B cell (primary cell): ENCODE measurements at regions not wholly inside any gene's neighbourhood (a gene's known extent, or its start where the extent isn't known, plus 50 kb on each side); places are given as distances from the start of the nearest gene placed in this dataset.

Source experiments
- ATAC-seq: fragments of 200-7000 bp; cut with Tn5 transposase; one replicate; pipeline ENCODE4 v1.10.0; 2021; ENCODE audit warnings: low read depth, mild to moderate bottlenecking, moderate number of reproducible peaks, moderate library complexity
- CTCF ChIA-PET: fragments of 350-600 bp; sonication (Branson Sonifier 250); formaldehyde crosslinking; loops from one replicate; lab custom pipeline; 2021; ENCODE audit warnings: antibody characterized with exemption, inconsistent platforms; lab: Charles Lee
- POLR2A ChIA-PET: fragments of 350-600 bp; sonication (Branson Sonifier 250); formaldehyde crosslinking; loops from one replicate; lab custom pipeline; 2021; ENCODE audit warnings: antibody characterized with exemption; lab: Charles Lee
- DNase-seq: peaks from one replicate; pipeline ENCODE4 v3.0.0; 2013
- H2AFZ ChIP-seq: 2 replicates; pipeline ENCODE4 v1.6.1; 2012; ENCODE audit warnings: mild to moderate bottlenecking, low read depth, low read length; ENCODE audit not compliant: insufficient read depth, poor library complexity, severe bottlenecking
- H3K27ac ChIP-seq, 2 donors: 1 replicate in 1 of 2; 2 replicates in 1 of 2; pipeline ENCODE4 v1.5.1; 2012 to 2013; ENCODE audit warnings: low read length in 2 of 2, mild to moderate bottlenecking in 2 of 2, moderate library complexity in 1 of 2
- H3K27me3 ChIP-seq, 4 experiments: fragments of 200-600 bp in 1 of 4; sonication (generic) in 1 of 4; replicated peaks in 1 of 4; 1 replicate in 2 of 4; 2 replicates in 2 of 4; pipeline versions ENCODE4 v1.6.1 to v1.7.0; 2013 to 2016; ENCODE audit warnings: low read length in 3 of 4, mild to moderate bottlenecking in 2 of 4, mixed read lengths in 1 of 4, moderate library complexity in 1 of 4; ENCODE audit not compliant: insufficient read depth in 4 of 4, control insufficient read depth in 3 of 4; ENCODE audit errors: control extremely low read depth in 1 of 4
- H3K36me3 ChIP-seq, 2 experiments: replicated peaks in 1 of 2; 1 replicate in 1 of 2; 2 replicates in 1 of 2; pipeline versions ENCODE4 v1.6.1 to v1.7.1; 2013; ENCODE audit warnings: low read length in 1 of 2; ENCODE audit not compliant: insufficient read depth in 2 of 2, control insufficient read depth in 1 of 2; ENCODE audit errors: control extremely low read depth in 1 of 2, extremely low read depth in 1 of 2
- H3K4me1 ChIP-seq, 2 donors: fragments of 200-600 bp in 1 of 2; sonication (generic) in 1 of 2; 1 replicate in 1 of 2; 2 replicates in 1 of 2; pipeline versions ENCODE4 v1.5.1 to v1.6.1; 2013 to 2017; ENCODE audit warnings: low read length in 2 of 2; ENCODE audit not compliant: control insufficient read depth in 2 of 2, insufficient read depth in 2 of 2
- H3K4me2 ChIP-seq: replicated peaks from 2 replicates; pipeline ENCODE3; 2012; ENCODE audit warnings: mild to moderate bottlenecking, low read depth, low read length; ENCODE audit not compliant: poor library complexity, severe bottlenecking
- H3K4me3 ChIP-seq, 5 experiments: fragments of 200-600 bp in 1 of 5; sonication (generic) in 1 of 5; 1 replicate in 3 of 5; 2 replicates in 2 of 5; pipeline versions ENCODE4 v1.5.1 to v1.7.0; 2011 to 2016; ENCODE audit warnings: low read length in 4 of 5, mild to moderate bottlenecking in 4 of 5, low read depth in 2 of 5, control low read depth in 1 of 5, moderate library complexity in 1 of 5; ENCODE audit not compliant: insufficient read depth in 1 of 5; ENCODE audit errors: control extremely low read depth in 1 of 5, extremely low read depth in 1 of 5
- H3K79me2 ChIP-seq: fragments of 200-600 bp; sonication (generic); one replicate; pipeline ENCODE4 v1.6.0; 2016; ENCODE audit warnings: low read length; ENCODE audit not compliant: control insufficient read depth, insufficient read depth
- H3K9ac ChIP-seq: fragments of 200-600 bp; sonication (generic); 2 replicates; pipeline ENCODE4 v1.6.1; 2017; ENCODE audit warnings: mild to moderate bottlenecking, low read length, moderate library complexity
- H3K9me3 ChIP-seq, 3 donors: one replicate each; pipeline versions ENCODE4 v1.6.1 to v1.7.1; 2013; ENCODE audit warnings: low read length in 2 of 3; ENCODE audit not compliant: control insufficient read depth in 2 of 3, insufficient read depth in 1 of 3; ENCODE audit errors: control extremely low read depth in 1 of 3
- H4K20me1 ChIP-seq: 2 replicates; pipeline ENCODE4 v1.6.0; 2012; ENCODE audit warnings: mild to moderate bottlenecking, low read length; ENCODE audit not compliant: insufficient read depth, control insufficient read depth, poor library complexity, severe bottlenecking
- H3K27ac Mint-ChIP-seq: one replicate; pipeline ENCODE4 v1.8.0; 2021; ENCODE audit warnings: mixed read lengths
- H3K27me3 Mint-ChIP-seq: one replicate; pipeline ENCODE4 v1.8.0; 2021; ENCODE audit warnings: mixed read lengths
- H3K4me1 Mint-ChIP-seq: one replicate; pipeline ENCODE4 v1.8.0; 2021; ENCODE audit warnings: mixed read lengths
- H3K4me3 Mint-ChIP-seq: one replicate; pipeline ENCODE4 v1.8.0; 2021; ENCODE audit warnings: mixed read lengths
- H3K9me3 Mint-ChIP-seq: one replicate; pipeline ENCODE4 v1.8.0; 2022; ENCODE audit warnings: mixed read lengths; ENCODE audit not compliant: insufficient read depth
- CTCF ChIP-seq: fragments of 200-600 bp; IDR thresholded peaks from one replicate; pipeline ENCODE4 v1.8.0; 2022; ENCODE audit warnings: antibody characterized with exemption, mild to moderate bottlenecking
- EZH2 ChIP-seq: IDR thresholded peaks from 2 replicates; pipeline ENCODE4 v1.6.1; 2012; ENCODE audit warnings: borderline replicate concordance, low read depth, mild to moderate bottlenecking, moderate library complexity, low read length; ENCODE audit not compliant: insufficient read depth, poor library complexity, severe bottlenecking
- WGBS: methylation state at CpG from one replicate; pipeline ENCODE4 v1.1.5; 2013; ENCODE audit warnings: missing lambda C conversion rate; ENCODE audit not compliant: insufficient coverage; 5-methylcytosine and 5-hydroxymethylcytosine counted together
- intact Hi-C: fragments of 100-400 bp; cut with micrococcal nuclease; formaldehyde crosslinking; loops from one replicate; pipeline ENCODE4 v1.10.0; 2022

- peaks cover 0 to 9% of the 10 kb centered on the region in 2 donors for H3K4me1 ChIP-seq
Measured at GRCh38 chr20:24779946-24780345, 169.1 kb upstream of the CST7 start.

More at GRCh38 chr20:24779946-24780345, 169.1 kb upstream of the CST7 start:
- no peaks in the 10 kb centered on the region for H3K9me3 Mint-ChIP-seq
- H2AFZ ChIP-seq = no peak overlapping the region
- intact Hi-C loops = no loop called here
- 39% methylated on average over 4 of the region's 4 CpGs for WGBS
- H4K20me1 ChIP-seq = no peaks in the 10 kb centered on the region
- peaks cover 0 to 6% (median 0%) of the 10 kb centered on the region in 4 experiments for H3K27me3 ChIP-seq
- no peak for ATAC-seq
- H3K9me3 ChIP-seq = peaks cover 0 to 5% (median 4%) of the 10 kb centered on the region in 3 donors
- CTCF ChIA-PET = no interaction called here
- H3K27me3 Mint-ChIP-seq = peaks cover 18% of the 10 kb centered on the region
- no peak overlapping the region for H3K4me2 ChIP-seq
- H3K36me3 ChIP-seq = no peaks in the 10 kb centered on the region
- no peak overlapping the region for H3K27ac Mint-ChIP-seq
- POLR2A ChIA-PET = no interaction called here
- H3K4me3 Mint-ChIP-seq = no peak overlapping the region
- peaks cover 7% of the 10 kb centered on the region for H3K4me1 Mint-ChIP-seq
- H3K79me2 ChIP-seq = no peaks in the 10 kb centered on the region
- no peak for DNase-seq
- TF ChIP-seq EZH2 (no peak), CTCF (no peak)
- no peak overlapping the region for H3K27ac ChIP-seq
- no peak overlapping the region for H3K9ac ChIP-seq
- H3K4me3 ChIP-seq = no peak overlapping the region
